Natural killer cell (primary cell): ENCODE measurements at regions not wholly inside any gene's neighbourhood (a gene's known extent, or its start where the extent isn't known, plus 50 kb on each side); places are given as distances from the start of the nearest gene placed in this dataset.

Experiments used
- ATAC-seq, 3 donors: fragments of 150-1000 bp in 2 of 3; fragments of 200-7000 bp in 1 of 3; cut with Tn5 transposase; 1 replicate in 1 of 3; 2 replicates in 2 of 3; pipeline ENCODE4 v1.10.0; 2021; ENCODE audit warnings: mild to moderate bottlenecking in 2 of 3, moderate library complexity in 2 of 3
- DNase-seq, 2 donors: peaks; one replicate each; pipeline versions ENCODE4 v3.0.0 to v3.0.0-alpha.2; 2013 to 2021; ENCODE audit warnings: mixed read lengths in 1 of 2
- H3K27ac ChIP-seq: one replicate; pipeline ENCODE4 v1.5.1; 2013; ENCODE audit warnings: mild to moderate bottlenecking, low read length
- H3K27me3 ChIP-seq: one replicate; pipeline ENCODE4 v1.6.1; 2013; ENCODE audit warnings: low read length; ENCODE audit not compliant: control insufficient read depth, insufficient read depth
- H3K36me3 ChIP-seq: one replicate; pipeline ENCODE4 v1.6.1; 2013; ENCODE audit warnings: low read length; ENCODE audit not compliant: control insufficient read depth, insufficient read depth
- H3K4me1 ChIP-seq: one replicate; pipeline ENCODE4 v1.6.1; 2013; ENCODE audit warnings: low read length; ENCODE audit not compliant: control insufficient read depth, insufficient read depth
- H3K4me3 ChIP-seq: one replicate; pipeline ENCODE4 v1.5.1; 2013; ENCODE audit warnings: low read length
- H3K9me3 ChIP-seq: one replicate; pipeline ENCODE4 v1.6.1; 2013; ENCODE audit warnings: low read length; ENCODE audit not compliant: control insufficient read depth, insufficient read depth
- H3K27ac Mint-ChIP-seq, 2 donors: one replicate each; pipeline ENCODE4 v1.8.0; 2022; ENCODE audit warnings: mild to moderate bottlenecking in 2 of 2, mixed read lengths in 2 of 2, moderate library complexity in 1 of 2
- H3K27me3 Mint-ChIP-seq, 2 donors: one replicate each; pipeline ENCODE4 v1.8.0; 2022; ENCODE audit warnings: low read depth in 2 of 2, mixed read lengths in 2 of 2
- H3K36me3 Mint-ChIP-seq: one replicate; pipeline ENCODE4 v1.8.0; 2022; ENCODE audit warnings: mixed read lengths
- H3K4me1 Mint-ChIP-seq, 2 donors: one replicate each; pipeline ENCODE4 v1.8.0; 2022; ENCODE audit warnings: mixed read lengths in 2 of 2
- H3K4me3 Mint-ChIP-seq: one replicate; pipeline ENCODE4 v1.8.0; 2022; ENCODE audit warnings: mild to moderate bottlenecking, moderate library complexity, mixed read lengths
- H3K9me3 Mint-ChIP-seq, 2 donors: one replicate each; pipeline ENCODE4 v1.8.0; 2022; ENCODE audit warnings: mixed read lengths in 2 of 2
- CTCF ChIP-seq: fragments of 200-600 bp; IDR thresholded peaks from one replicate; pipeline ENCODE4 v1.8.0; 2022; ENCODE audit warnings: antibody characterized with exemption
- WGBS: methylation state at CpG from one replicate; pipeline ENCODE4 v1.1.7; 2013; ENCODE audit warnings: missing lambda C conversion rate; ENCODE audit not compliant: insufficient coverage; 5-methylcytosine and 5-hydroxymethylcytosine counted together
- intact Hi-C: fragments of 100-400 bp; cut with micrococcal nuclease; formaldehyde crosslinking; loops from one replicate; pipeline ENCODE4 v1.14.2; 2022

- Mint-ChIP-seq H3K27ac (no peak overlapping the region), H3K9me3 (no peaks in the 10 kb centered on the region), H3K27me3 (peaks cover 0 to 3% of the 10 kb centered on the region in 2 donors), H3K4me1 (no peaks in the 10 kb centered on the region), H3K4me3 (no peak overlapping the region), H3K36me3 (no peaks in the 10 kb centered on the region)
- no peak overlapping the region for H3K27ac ChIP-seq
- no peaks in the 10 kb centered on the region for H3K4me1 ChIP-seq
- no peak overlapping the region for H3K4me3 ChIP-seq
- DNase-seq (no peak), ATAC-seq (no peak)
- TF ChIP-seq CTCF, result no peak
- intact Hi-C loops, result no loop called here
- no peaks in the 10 kb centered on the region for H3K27me3 ChIP-seq
- 94% methylated on average over 2 of the region's 2 CpGs for WGBS
- H3K36me3 ChIP-seq, result no peaks in the 10 kb centered on the region
- H3K9me3 ChIP-seq, result no peaks in the 10 kb centered on the region
These were observed 236.8 kb downstream of the MN1 start for GRCh38 chr22:27564806-27565205.

GRCh38 chr22:27566602-27567001 lies 235.0 kb downstream of the MN1 start:
- Histone ChIP-seq H3K27ac (no peak overlapping the region), H3K4me3 (no peak overlapping the region), H3K9me3 (no peaks in the 10 kb centered on the region), H3K36me3 (no peaks in the 10 kb centered on the region), H3K4me1 (no peaks in the 10 kb centered on the region), H3K27me3 (no peaks in the 10 kb centered on the region)
- DNase-seq, result no peak
- no peak for TF ChIP-seq CTCF
- no peak for ATAC-seq
- Mint-ChIP-seq H3K27me3 (peaks cover 7 to 9% of the 10 kb centered on the region in 2 donors), H3K4me1 (no peaks in the 10 kb centered on the region), H3K36me3 (no peaks in the 10 kb centered on the region), H3K27ac (no peak overlapping the region), H3K9me3 (no peaks in the 10 kb centered on the region), H3K4me3 (no peak overlapping the region)
- intact Hi-C loops, result no loop called here
- WGBS, result 92% methylated on average over 8 of the region's 9 CpGs

GRCh38 chr22:27568265-27568664 lies 233.3 kb downstream of the MN1 start:
- Histone ChIP-seq H3K27me3 (no peaks in the 10 kb centered on the region), H3K36me3 (no peaks in the 10 kb centered on the region), H3K4me1 (no peaks in the 10 kb centered on the region), H3K9me3 (no peaks in the 10 kb centered on the region), H3K4me3 (no peak overlapping the region), H3K27ac (no peak overlapping the region)
- ATAC-seq (no peak), DNase-seq (no peak)
- Mint-ChIP-seq H3K4me1 (no peaks in the 10 kb centered on the region), H3K27me3 (peaks cover 11 to 18% of the 10 kb centered on the region in 2 donors), H3K27ac (no peak overlapping the region), H3K4me3 (no peak overlapping the region), H3K36me3 (no peaks in the 10 kb centered on the region), H3K9me3 (no peaks in the 10 kb centered on the region)
- WGBS, result 92% methylated on average over 4 of the region's 4 CpGs
- no peak for TF ChIP-seq CTCF
- intact Hi-C loops, result no loop called here

GRCh38 chr22:27571463-27572277 lies 229.9 kb downstream of the MN1 start:
- 82% methylated on average over 11 of the region's 12 CpGs for WGBS

More at GRCh38 chr22:27571463-27572277, 229.9 kb downstream of the MN1 start:
- TF ChIP-seq CTCF, result no peak
- no peaks in the 10 kb centered on the region for H3K9me3 Mint-ChIP-seq
- no peaks in the 10 kb centered on the region for H3K27me3 ChIP-seq
- no peak overlapping the region for H3K4me3 ChIP-seq
- no peaks in the 10 kb centered on the region for H3K4me1 Mint-ChIP-seq
- H3K9me3 ChIP-seq, result no peaks in the 10 kb centered on the region
- H3K27ac Mint-ChIP-seq, result no peak overlapping the region
- H3K27ac ChIP-seq, result no peak overlapping the region
- no peak overlapping the region for H3K4me3 Mint-ChIP-seq
- intact Hi-C loops, result no loop called here
- DNase-seq (no peak), ATAC-seq (no peak)
- no peaks in the 10 kb centered on the region for H3K4me1 ChIP-seq
- no peaks in the 10 kb centered on the region for H3K36me3 Mint-ChIP-seq
- peaks cover 11 to 18% of the 10 kb centered on the region in 2 donors for H3K27me3 Mint-ChIP-seq
- no peaks in the 10 kb centered on the region for H3K36me3 ChIP-seq
